ENCODE measurements at regions not wholly inside any gene's neighbourhood (a gene's known extent, or its start where the extent isn't known, plus 50 kb on each side); places are given as distances from the start of the nearest gene placed in this dataset.

GRCh38 chr5:158461240-158461854, 602.4 kb upstream of the CLINT1 start:
- DNase-seq (peak in 1 of 2 donors; percentile 15), ATAC-seq (peak; percentile 38 to 82 (median 54))
- Histone ChIP-seq H3K27me3 (no peaks in the 10 kb centered on the region), H3K27ac (peak overlapping the region in 8 of 10 donors; percentile 22 to 72 (median 52)), H3K4me1 (peaks cover 0 to 37% (median 10%) of the 10 kb centered on the region in 9 donors), H3K36me3 (no peaks in the 10 kb centered on the region), H3K4me3 (no peak overlapping the region), H3K9me3 (no peaks in the 10 kb centered on the region)
- intact Hi-C loops (cut with DNase I): no loop called here
- WGBS, 2 donors: 67 to 70% methylated on average over 4 of the region's 4 CpGs
- TF ChIP-seq CTCF (IDR thresholded peaks at IDR 0.05): no peak

GRCh38 chr5:158458086-158458485, 599.1 kb upstream of the CLINT1 start:
- no peak for DNase-seq
- WGBS, 2 donors: 60 to 69% methylated on average over 2 of the region's 2 CpGs
- no peak overlapping the region for H3K4me3 ChIP-seq
- no peak overlapping the region for H3K27ac ChIP-seq
- no peaks in the 10 kb centered on the region for H3K27me3 ChIP-seq
- no peaks in the 10 kb centered on the region for H3K36me3 ChIP-seq
- H3K4me1 ChIP-seq: peaks cover 0 to 16% (median 0%) of the 10 kb centered on the region in 9 donors
- ATAC-seq: no peak
- TF ChIP-seq CTCF (IDR thresholded peaks at IDR 0.05): no peak
- intact Hi-C loops (cut with DNase I): no loop called here
- H3K9me3 ChIP-seq: no peaks in the 10 kb centered on the region

GRCh38 chr5:158456756-158457155, 597.8 kb upstream of the CLINT1 start:
- H3K27ac ChIP-seq: no peak overlapping the region
- no peaks in the 10 kb centered on the region for H3K9me3 ChIP-seq
- DNase-seq: no peak
- no peak overlapping the region for H3K4me3 ChIP-seq
- H3K4me1 ChIP-seq: peaks cover 0 to 12% (median under 1%) of the 10 kb centered on the region in 9 donors
- WGBS, 2 donors: 52 to 81% methylated on average over 1 of the region's 1 CpG
- no peaks in the 10 kb centered on the region for H3K27me3 ChIP-seq
- TF ChIP-seq CTCF (IDR thresholded peaks at IDR 0.05): no peak
- intact Hi-C loops (cut with DNase I): no loop called here
- ATAC-seq: no peak
- H3K36me3 ChIP-seq: no peaks in the 10 kb centered on the region

GRCh38 chr5:158456241-158456640, 597.3 kb upstream of the CLINT1 start:
- no peak overlapping the region for H3K4me3 ChIP-seq
- no peaks in the 10 kb centered on the region for H3K36me3 ChIP-seq
- H3K4me1 ChIP-seq: peaks cover 0 to 12% (median 6%) of the 10 kb centered on the region in 9 donors
- no peak for TF ChIP-seq CTCF (IDR thresholded peaks at IDR 0.05)
- DNase-seq: no peak
- H3K27me3 ChIP-seq: no peaks in the 10 kb centered on the region
- no peaks in the 10 kb centered on the region for H3K9me3 ChIP-seq
- intact Hi-C loops (cut with DNase I): no loop called here
- no peak for ATAC-seq
- H3K27ac ChIP-seq: no peak overlapping the region
- 71 to 74% methylated on average over 3 of the region's 3 CpGs for WGBS, 2 donors
